ACC112 (cell line): ENCODE measurements at regions not wholly inside any gene's neighbourhood (a gene's known extent, or its start where the extent isn't known, plus 50 kb on each side); places are given as distances from the start of the nearest gene placed in this dataset.

ENCODE experiments used
- H2AFZ ChIP-seq: fragments of 200-600 bp; sonication (generic); one replicate; pipeline ENCODE4 v1.6.0; 2017; ENCODE audit warnings: antibody characterized with exemption, low read length; ENCODE audit not compliant: unreplicated experiment
- H3K27ac ChIP-seq: fragments of 200-600 bp; sonication (generic); 2 replicates; pipeline ENCODE4 v1.5.1; 2014; ENCODE audit warnings: low read depth, mild to moderate bottlenecking, antibody characterized with exemption, low read length, moderate library complexity
- H3K27me3 ChIP-seq: fragments of 200-600 bp; sonication (generic); 2 replicates; pipeline ENCODE4 v1.6.1; 2014; ENCODE audit warnings: mild to moderate bottlenecking, antibody characterized with exemption, low read length, moderate library complexity, mixed read lengths; ENCODE audit not compliant: insufficient read depth
- H3K36me3 ChIP-seq: fragments of 200-600 bp; sonication (generic); 2 replicates; pipeline ENCODE4 v1.6.1; 2016; ENCODE audit warnings: mild to moderate bottlenecking, antibody characterized with exemption, low read length, moderate library complexity, mixed read lengths; ENCODE audit not compliant: insufficient read depth
- H3K4me1 ChIP-seq: fragments of 200-600 bp; sonication (generic); one replicate; pipeline ENCODE4 v1.6.1; 2016; ENCODE audit warnings: low read length, mixed read lengths; ENCODE audit not compliant: insufficient read depth, unreplicated experiment, control insufficient read depth
- H3K4me3 ChIP-seq: fragments of 200-600 bp; sonication (generic); 2 replicates; pipeline ENCODE4 v1.5.1; 2014; ENCODE audit warnings: mild to moderate bottlenecking, low read depth, low read length
- H3K79me2 ChIP-seq: fragments of 200-600 bp; sonication (generic); one replicate; pipeline ENCODE4 v1.6.0; 2016; ENCODE audit warnings: low read length; ENCODE audit not compliant: control insufficient read depth, unreplicated experiment, insufficient read depth

DNA sequence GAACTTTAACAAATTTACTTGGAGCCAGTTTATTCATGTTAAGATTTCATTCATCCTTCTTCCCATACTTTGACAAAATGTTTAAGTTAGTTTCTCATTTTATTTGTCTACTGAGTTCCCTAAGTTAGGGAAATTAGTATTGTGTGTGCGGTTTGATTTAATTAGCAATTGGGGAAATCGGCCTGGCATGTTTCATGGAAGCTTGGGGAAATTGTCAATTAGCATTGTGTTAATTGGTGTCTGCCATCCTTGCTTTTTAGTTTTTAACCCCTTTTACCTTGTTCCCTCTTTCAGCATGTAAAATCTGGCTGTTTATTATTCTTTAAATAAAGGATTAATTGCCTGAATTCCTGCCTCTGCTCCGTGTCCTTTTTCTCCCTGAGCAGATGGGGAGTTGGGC, 279.6 kb downstream of the BCL11A start:
- H3K79me2 ChIP-seq = no peaks in the 10 kb centered on the region
- H2AFZ ChIP-seq = no peak overlapping the region
- no peak overlapping the region for H3K4me3 ChIP-seq
- H3K27ac ChIP-seq = no peak overlapping the region
- no peaks in the 10 kb centered on the region for H3K27me3 ChIP-seq
- H3K36me3 ChIP-seq = no peaks in the 10 kb centered on the region
- H3K4me1 ChIP-seq = no peaks in the 10 kb centered on the region

DNA sequence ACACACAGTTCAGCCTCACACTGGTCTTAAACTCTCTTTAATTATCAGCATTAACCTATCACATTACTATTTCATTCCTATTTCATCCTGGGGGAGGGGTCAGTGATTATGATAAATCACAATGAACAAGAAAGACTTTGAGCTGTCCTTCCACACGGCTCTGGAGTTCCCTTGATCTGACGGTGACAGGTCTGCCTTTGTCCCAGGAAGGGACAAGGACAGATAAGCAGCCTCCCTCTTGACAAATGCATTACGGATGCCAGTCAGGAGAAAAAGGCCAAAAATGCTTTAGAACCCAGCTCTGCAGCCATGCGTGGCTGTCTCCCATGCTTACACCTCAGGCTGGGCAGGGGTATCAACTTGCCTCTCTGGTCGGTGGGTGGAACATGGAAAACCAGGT, 281.7 kb downstream of the BCL11A start:
- Histone ChIP-seq H3K27ac (no peak overlapping the region), H2AFZ (no peak overlapping the region), H3K79me2 (no peaks in the 10 kb centered on the region), H3K36me3 (no peaks in the 10 kb centered on the region), H3K4me3 (no peak overlapping the region), H3K27me3 (no peaks in the 10 kb centered on the region), H3K4me1 (no peaks in the 10 kb centered on the region)

DNA sequence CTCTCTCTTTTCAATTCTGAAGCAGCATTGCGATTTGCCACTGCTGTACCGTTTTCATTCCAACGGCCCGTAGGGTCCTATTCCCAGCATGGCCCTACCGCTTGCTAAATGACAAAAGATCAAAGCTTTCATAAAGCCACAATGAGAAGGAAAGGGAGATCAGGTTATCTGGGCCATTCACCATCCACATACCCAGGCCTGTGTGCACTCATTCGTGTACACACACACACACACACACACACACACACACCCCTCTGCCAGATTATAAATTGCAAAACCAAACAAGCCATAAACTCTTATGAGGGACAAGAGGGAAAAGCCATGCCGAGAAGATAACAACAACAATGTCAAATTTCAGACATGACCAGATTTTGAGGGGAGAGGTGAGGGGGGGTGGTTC, 282.3 kb downstream of the BCL11A start:
- Histone ChIP-seq H3K79me2 (no peaks in the 10 kb centered on the region), H3K36me3 (no peaks in the 10 kb centered on the region), H3K4me3 (no peak overlapping the region), H2AFZ (no peak overlapping the region), H3K4me1 (no peaks in the 10 kb centered on the region), H3K27me3 (no peaks in the 10 kb centered on the region), H3K27ac (no peak overlapping the region)

DNA sequence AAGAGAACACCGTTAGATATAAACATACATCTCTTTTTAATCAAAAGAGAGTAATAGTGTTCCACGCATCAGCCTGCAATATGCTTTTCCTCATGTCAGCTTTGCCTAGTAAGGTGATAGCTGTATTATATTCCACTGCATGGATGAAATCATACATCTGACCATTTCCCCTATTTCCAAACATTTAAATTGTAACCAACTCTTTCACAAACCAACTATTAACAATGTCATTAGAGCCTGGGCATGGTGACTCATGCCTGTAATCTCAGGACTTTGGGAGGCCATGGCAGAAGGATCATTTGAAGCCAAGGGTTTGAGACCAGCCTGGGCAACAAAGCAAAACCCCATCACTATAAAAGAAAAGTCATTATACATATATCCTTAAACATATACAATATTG, 284.8 kb downstream of the BCL11A start:
- Histone ChIP-seq H3K4me3 (no peak overlapping the region), H3K4me1 (no peaks in the 10 kb centered on the region), H3K27ac (no peak overlapping the region), H3K36me3 (no peaks in the 10 kb centered on the region), H3K79me2 (no peaks in the 10 kb centered on the region), H3K27me3 (no peaks in the 10 kb centered on the region), H2AFZ (no peak overlapping the region)

DNA sequence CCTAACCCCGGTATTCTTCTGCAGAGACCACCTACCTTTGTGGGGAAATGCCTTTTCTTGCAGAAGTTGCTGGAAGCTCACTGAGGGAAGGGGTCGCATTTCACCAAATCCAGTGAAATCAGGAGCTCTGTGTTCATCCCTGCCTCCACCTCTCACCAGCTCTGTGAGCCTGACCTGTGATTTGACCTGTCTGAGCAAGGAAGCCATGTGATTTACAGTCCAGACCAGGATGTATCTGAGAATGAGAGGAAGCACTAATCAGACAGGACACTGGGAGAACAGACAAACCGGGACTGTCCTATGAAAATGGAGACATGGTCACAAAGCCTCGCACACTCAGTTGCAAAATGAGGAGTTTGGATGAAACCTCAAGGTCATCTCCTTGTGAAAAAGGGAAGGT, 285.4 kb downstream of the BCL11A start:
- no peaks in the 10 kb centered on the region for H3K36me3 ChIP-seq
- no peaks in the 10 kb centered on the region for H3K4me1 ChIP-seq
- no peak overlapping the region for H3K27ac ChIP-seq
- H2AFZ ChIP-seq = no peak overlapping the region
- H3K4me3 ChIP-seq = no peak overlapping the region
- H3K27me3 ChIP-seq = no peaks in the 10 kb centered on the region
- H3K79me2 ChIP-seq = no peaks in the 10 kb centered on the region

DNA sequence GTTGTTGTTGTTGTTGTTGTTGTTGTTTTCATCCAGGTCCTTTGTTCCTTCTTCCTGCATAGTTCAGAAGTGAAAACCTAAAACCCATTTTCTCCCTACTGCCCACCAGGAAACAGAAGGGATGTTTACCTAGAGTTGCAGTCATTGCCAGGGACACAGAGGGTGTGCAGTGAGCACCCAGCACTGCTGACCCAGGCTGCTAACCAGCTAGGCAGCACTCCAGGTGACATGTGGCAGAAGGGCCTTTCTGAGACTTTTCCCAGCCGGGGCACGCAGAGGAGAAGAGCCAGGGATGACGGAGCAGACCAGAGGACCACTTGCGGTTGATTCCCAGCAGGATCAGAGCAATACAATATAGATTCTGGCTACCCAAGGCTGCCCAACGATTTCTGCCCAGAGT, 286.3 kb downstream of the BCL11A start:
- no peaks in the 10 kb centered on the region for H3K4me1 ChIP-seq
- no peak overlapping the region for H3K4me3 ChIP-seq
- no peak overlapping the region for H2AFZ ChIP-seq
- H3K36me3 ChIP-seq = no peaks in the 10 kb centered on the region
- no peak overlapping the region for H3K27ac ChIP-seq
- H3K27me3 ChIP-seq = no peaks in the 10 kb centered on the region
- no peaks in the 10 kb centered on the region for H3K79me2 ChIP-seq

DNA sequence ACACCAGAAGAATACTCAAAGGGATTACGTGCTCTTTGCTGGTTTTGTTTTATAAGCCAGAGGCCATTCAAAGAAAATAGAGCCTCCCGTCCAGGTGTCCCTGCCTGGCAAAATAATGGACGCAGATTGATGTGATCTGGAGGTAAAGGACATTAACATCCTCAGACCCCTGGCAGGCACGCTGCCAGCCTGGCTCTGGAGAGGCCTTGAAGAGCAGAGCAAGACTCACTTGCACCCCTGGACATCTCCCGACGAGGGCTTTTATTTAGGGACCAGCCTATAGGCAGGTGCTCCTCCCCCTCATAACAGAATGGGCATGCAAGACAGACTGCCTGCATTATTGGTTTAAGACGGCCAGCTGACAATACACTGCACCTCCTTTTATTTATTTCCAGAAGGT, 291.3 kb downstream of the BCL11A start:
- Histone ChIP-seq H3K27ac (no peak overlapping the region), H3K79me2 (no peaks in the 10 kb centered on the region), H3K4me3 (no peak overlapping the region), H3K27me3 (no peaks in the 10 kb centered on the region), H2AFZ (no peak overlapping the region), H3K4me1 (no peaks in the 10 kb centered on the region), H3K36me3 (no peaks in the 10 kb centered on the region)

DNA sequence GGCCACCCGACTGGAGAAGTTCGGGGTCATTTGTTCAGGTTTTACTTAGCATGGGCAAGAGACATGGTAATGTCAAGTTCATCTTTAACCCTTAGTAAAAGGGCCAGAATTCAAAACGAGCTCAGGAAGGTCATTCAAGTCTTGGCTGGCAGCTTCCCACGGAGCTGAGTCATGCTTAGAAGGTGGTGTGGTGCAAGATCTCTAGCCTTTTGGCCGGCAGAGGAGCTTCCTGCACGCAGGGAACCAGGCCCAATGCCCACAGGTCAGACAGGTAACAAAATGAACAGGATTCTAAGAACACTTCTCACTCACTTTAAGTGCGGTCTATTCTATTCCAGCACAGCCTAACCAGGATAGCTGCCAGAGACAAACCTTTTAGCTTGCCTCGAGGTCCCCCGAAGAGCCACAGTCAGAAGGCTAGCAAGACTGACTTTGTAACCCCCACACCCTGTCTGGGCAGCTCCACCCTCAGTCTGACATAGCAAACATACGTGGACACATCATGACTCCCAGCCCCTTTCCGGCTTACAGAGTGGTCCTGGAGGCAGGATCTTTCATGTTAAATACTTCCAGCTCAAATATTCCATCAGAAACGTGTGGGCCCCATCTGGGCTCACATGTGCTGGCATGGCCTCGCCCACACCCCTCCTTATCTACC, 292.7 kb downstream of the BCL11A start:
- Histone ChIP-seq H3K79me2 (no peaks in the 10 kb centered on the region), H3K27me3 (no peaks in the 10 kb centered on the region)

DNA sequence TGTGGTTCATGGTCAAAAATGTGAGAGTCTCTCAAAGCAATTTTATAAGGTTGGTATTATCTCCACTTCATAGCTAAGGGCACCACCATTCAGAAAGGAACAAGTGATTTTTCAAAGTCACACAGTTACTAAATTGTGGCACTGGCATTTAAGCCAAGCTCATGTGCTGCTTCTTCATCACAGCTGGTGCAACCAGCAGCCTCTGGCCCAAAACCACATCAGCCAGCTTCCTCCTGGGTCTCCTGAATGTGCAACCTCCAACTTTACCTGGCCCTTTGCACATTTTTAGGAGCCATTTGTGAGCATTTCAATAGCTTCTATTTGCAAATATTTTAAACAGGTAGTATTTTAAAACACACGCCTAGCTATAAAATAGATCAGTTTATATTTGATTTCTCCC, 293.7 kb downstream of the BCL11A start:
- Histone ChIP-seq H3K27ac (no peak overlapping the region), H3K4me1 (no peaks in the 10 kb centered on the region)

More for the DNA sequence above, 292.7 kb downstream of the BCL11A start:
- Histone ChIP-seq H2AFZ (no peak overlapping the region), H3K4me3 (no peak overlapping the region), H3K4me1 (no peaks in the 10 kb centered on the region), H3K36me3 (no peaks in the 10 kb centered on the region), H3K27ac (no peak overlapping the region)

DNA sequence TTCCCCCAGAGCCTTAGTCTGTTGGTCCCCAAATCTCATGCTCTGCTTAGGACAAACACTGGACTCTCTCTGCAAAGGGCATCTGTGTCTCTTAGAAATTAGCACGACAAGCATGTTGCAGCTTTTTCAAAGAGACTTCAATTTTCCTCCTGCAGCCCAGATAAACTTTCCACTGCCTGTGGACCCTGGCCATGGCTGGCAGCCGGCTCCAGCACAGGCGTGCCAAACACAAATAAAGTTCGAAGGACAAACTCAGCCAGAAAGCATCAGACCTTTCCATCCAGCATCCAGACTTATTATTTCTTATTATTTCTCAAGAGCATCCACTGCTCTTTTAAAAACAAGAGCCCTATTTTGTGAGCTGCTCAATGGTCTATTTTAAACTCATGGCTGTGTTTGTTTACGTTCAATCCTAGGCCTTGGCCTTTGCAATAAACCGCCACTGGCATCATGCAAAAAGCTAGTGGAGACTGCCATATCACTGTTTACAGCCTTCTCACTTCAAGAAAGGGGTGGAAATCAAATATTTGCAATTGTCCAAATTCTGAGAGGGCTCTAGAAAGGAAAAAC, 300.8 kb downstream of the BCL11A start:
- H3K27me3 ChIP-seq = no peaks in the 10 kb centered on the region
- H3K79me2 ChIP-seq = no peaks in the 10 kb centered on the region
- no peak overlapping the region for H3K4me3 ChIP-seq
- H3K36me3 ChIP-seq = no peaks in the 10 kb centered on the region
- H3K4me1 ChIP-seq = no peaks in the 10 kb centered on the region
- H3K27ac ChIP-seq = no peak overlapping the region
- no peak overlapping the region for H2AFZ ChIP-seq

More for the DNA sequence above, 293.7 kb downstream of the BCL11A start:
- H3K36me3 ChIP-seq = no peaks in the 10 kb centered on the region
- no peaks in the 10 kb centered on the region for H3K79me2 ChIP-seq
- no peak overlapping the region for H3K4me3 ChIP-seq
- no peak overlapping the region for H2AFZ ChIP-seq
- no peaks in the 10 kb centered on the region for H3K27me3 ChIP-seq

DNA sequence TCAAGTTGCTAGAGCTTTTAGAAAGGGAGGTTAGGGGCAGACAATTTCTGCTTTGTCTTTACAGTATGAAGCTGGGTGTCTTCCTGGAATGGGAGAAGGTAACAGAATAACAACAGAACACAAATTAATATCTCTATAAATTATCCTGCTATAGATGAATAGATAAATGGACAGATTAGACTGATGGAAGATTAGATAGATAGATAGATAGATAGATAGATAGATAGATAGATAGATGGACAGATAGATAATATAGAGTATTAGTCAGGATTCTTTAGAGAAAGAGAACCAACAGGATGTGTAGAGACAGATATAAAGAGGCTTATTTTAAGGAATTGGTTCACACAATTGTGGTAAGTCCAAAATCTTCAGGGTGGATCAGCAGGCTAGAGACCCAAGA, 302.2 kb downstream of the BCL11A start:
- Histone ChIP-seq H3K27me3 (no peaks in the 10 kb centered on the region), H3K36me3 (no peaks in the 10 kb centered on the region), H3K4me3 (no peak overlapping the region), H3K4me1 (no peaks in the 10 kb centered on the region), H3K27ac (no peak overlapping the region), H3K79me2 (no peaks in the 10 kb centered on the region), H2AFZ (no peak overlapping the region)
